Panc1 (cell line): ENCODE measurements at regions not wholly inside any gene's neighbourhood (a gene's known extent, or its start where the extent isn't known, plus 50 kb on each side); places are given as distances from the start of the nearest gene placed in this dataset.

Experiments used
- ATAC-seq: fragments of 200-7000 bp; cut with Tn5 transposase; 2 replicates; pipeline ENCODE4 v1.9.1; 2020; ENCODE audit warnings: mild to moderate bottlenecking, moderate library complexity
- BruUV-seq: library from RNA; stranded (reverse); fragments of 400-500 nt; replicated peaks from 2 replicates; lab custom pipeline; 2021; lab: Mats Ljungman, UMichigan
- CTCF ChIA-PET: fragments of 300-600 bp; sonication (Branson Sonifier 250); formaldehyde crosslinking; loops from one replicate; lab custom pipeline; 2022; ENCODE audit warnings: antibody characterized with exemption; lab: Charles Lee
- POLR2A ChIA-PET: fragments of 300-600 bp; sonication (Branson Sonifier 250); formaldehyde crosslinking; loops from one replicate; lab custom pipeline; 2022; ENCODE audit warnings: antibody characterized with exemption; lab: Charles Lee
- DNase-seq: peaks from one replicate; pipeline ENCODE4 v3.0.0-alpha.2; 2010; ENCODE audit warnings: low read depth, low spot score
- H3K27ac ChIP-seq: 2 replicates; pipeline ENCODE4 v1.5.1; 2011; ENCODE audit warnings: mild to moderate bottlenecking, low read length, inconsistent platforms
- H3K27me3 ChIP-seq: fragments of 200-500 bp; sonication (Bioruptor generic); 2 replicates; pipeline ENCODE4 v1.6.0; 2014; ENCODE audit warnings: low read length, inconsistent platforms; ENCODE audit not compliant: control insufficient read depth, insufficient read depth
- H3K36me3 ChIP-seq: fragments of 200-500 bp; sonication (Bioruptor generic); 2 replicates; pipeline ENCODE4 v1.5.1; 2014; ENCODE audit warnings: inconsistent platforms, mild to moderate bottlenecking, low read length, moderate library complexity; ENCODE audit not compliant: control insufficient read depth, insufficient read depth
- H3K4me1 ChIP-seq: 2 replicates; pipeline ENCODE4 v1.5.1; 2011; ENCODE audit warnings: inconsistent platforms, mild to moderate bottlenecking, low read length, moderate library complexity; ENCODE audit not compliant: control insufficient read depth, insufficient read depth
- H3K4me3 ChIP-seq, 2 experiments: 2 replicates each; pipeline ENCODE4 v1.5.1; 2011 to 2012; ENCODE audit warnings: low read depth in 2 of 2, low read length in 2 of 2, mild to moderate bottlenecking in 2 of 2, inconsistent platforms in 1 of 2, moderate library complexity in 1 of 2
- H3K9me3 ChIP-seq: fragments of 200-500 bp; sonication (Bioruptor generic); 2 replicates; pipeline ENCODE4 v1.5.1; 2014; ENCODE audit warnings: low read depth, mild to moderate bottlenecking, inconsistent platforms, low read length, moderate library complexity; ENCODE audit not compliant: control insufficient read depth, insufficient read depth
- CTCF ChIP-seq: fragments of 450-650 bp; IDR thresholded peaks from 2 replicates; pipeline ENCODE4 v1.5.1; 2017; ENCODE audit warnings: mild to moderate bottlenecking
- POLR2AphosphoS5 ChIP-seq: IDR thresholded peaks from 2 replicates; pipeline ENCODE4 v1.6.1; 2012; ENCODE audit warnings: mild to moderate bottlenecking, low read depth, low read length, moderate library complexity
- REST ChIP-seq, 2 experiments: IDR thresholded peaks; 2 replicates each; pipeline ENCODE4 v1.6.1; 2011 to 2012; ENCODE audit warnings: low read depth in 2 of 2, control low read depth in 1 of 2, low read length in 1 of 2, mild to moderate bottlenecking in 1 of 2, moderate library complexity in 1 of 2; ENCODE audit not compliant: insufficient read depth in 1 of 2
- SIN3A ChIP-seq: IDR thresholded peaks from 2 replicates; pipeline ENCODE4 v1.6.1; 2012; ENCODE audit warnings: low read depth, mild to moderate bottlenecking, low read length, moderate library complexity, borderline replicate concordance; ENCODE audit not compliant: insufficient read depth
- TCF7L2 ChIP-seq: IDR thresholded peaks from 2 replicates; pipeline ENCODE4 v1.6.1; 2011; ENCODE audit warnings: mild to moderate bottlenecking, low read depth, low read length, inconsistent platforms
- in situ Hi-C: cut with HindIII; loops from 2 replicates; pipeline ENCODE4 v1.10.0; 2016; ENCODE audit warnings: low sequenced_read_pairs, low pct_unique_long_range_greater_than_20kb
- intact Hi-C: fragments of 100-400 bp; cut with micrococcal nuclease; formaldehyde crosslinking; loops from one replicate; pipeline ENCODE4 v1.10.0; 2022; ENCODE audit not compliant: unreplicated experiment

GRCh38 chr9:111195766-111196165 is 134.3 kb downstream of the OR2K2 start:
- no TSS peak for BruUV-seq
- ATAC-seq (no peak), DNase-seq (no peak)
- H3K27me3 ChIP-seq: no peaks in the 10 kb centered on the region
- H3K4me1 ChIP-seq: no peaks in the 10 kb centered on the region
- no peaks in the 10 kb centered on the region for H3K9me3 ChIP-seq
- in situ Hi-C loops: no loop called here
- H3K27ac ChIP-seq: no peak overlapping the region
- intact Hi-C loops: no loop called here
- no peaks in the 10 kb centered on the region for H3K36me3 ChIP-seq
- ChIA-PET POLR2A (no interaction called here), CTCF (no interaction called here)
- no peak overlapping the region for H3K4me3 ChIP-seq
- TF ChIP-seq SIN3A (no peak), TCF7L2 (no peak), CTCF (no peak), REST (IDR thresholded peaks at IDR 0.05; ENCODE audit: insufficient read depth in 1 of 2, low read depth in 2 of 2, low read length in 1 of 2) (no peak), POLR2AphosphoS5 (no peak)

- no peaks in the 10 kb centered on the region for H3K9me3 ChIP-seq
- ATAC-seq (no peak), DNase-seq (no peak)
- POLR2A ChIA-PET: no interaction called here
- BruUV-seq: no TSS peak
- intact Hi-C loops: no loop called here
- CTCF ChIA-PET: no interaction called here
- H3K27ac ChIP-seq: no peak overlapping the region
- in situ Hi-C loops: no loop called here
- no peaks in the 10 kb centered on the region for H3K4me1 ChIP-seq
- no peak for TF ChIP-seq REST (IDR thresholded peaks at IDR 0.05; ENCODE audit: insufficient read depth in 1 of 2, low read depth in 2 of 2, low read length in 1 of 2)
- no peak for TF ChIP-seq CTCF
- no peak for TF ChIP-seq POLR2AphosphoS5
- no peak for TF ChIP-seq TCF7L2
- no peak for TF ChIP-seq SIN3A
- H3K4me3 ChIP-seq: no peak overlapping the region
- no peaks in the 10 kb centered on the region for H3K36me3 ChIP-seq
- H3K27me3 ChIP-seq: no peaks in the 10 kb centered on the region
Observed at GRCh38 chr9:111193095-111193494, 136.9 kb downstream of the OR2K2 start.
